Activated naive CD4-positive, alpha-beta T cell treated with anti-CD3 and anti-CD28 coated beads for 36 hours (primary cell): ENCODE measurements at regions not wholly inside any gene's neighbourhood (a gene's known extent, or its start where the extent isn't known, plus 50 kb on each side); places are given as distances from the start of the nearest gene placed in this dataset.
"Not testable (repeated sequence)": the region's sequence is repeated elsewhere in the genome, so short reads cannot be mapped to it uniquely, and the experiment has no call there.

Source experiments
- CTCF ChIA-PET: fragments of 350-600 bp; sonication (Branson Sonifier 250); formaldehyde crosslinking; loops from one replicate; lab custom pipeline; 2021; ENCODE audit warnings: antibody characterized with exemption; lab: Charles Lee
- DNase-seq: peaks from one replicate; pipeline ENCODE4 v3.0.0-alpha.2; 2020
- H3K27ac Mint-ChIP-seq: one replicate; pipeline ENCODE4 v1.8.0; 2021; ENCODE audit warnings: mild to moderate bottlenecking, mixed read lengths
- H3K27me3 Mint-ChIP-seq: one replicate; pipeline ENCODE4 v1.8.0; 2021; ENCODE audit warnings: low read depth, mixed read lengths
- H3K36me3 Mint-ChIP-seq: one replicate; pipeline ENCODE4 v1.8.0; 2021; ENCODE audit warnings: low read depth, mixed read lengths
- H3K4me1 Mint-ChIP-seq: one replicate; pipeline ENCODE4 v1.8.0; 2021; ENCODE audit warnings: low read depth, mixed read lengths
- H3K4me3 Mint-ChIP-seq: one replicate; pipeline ENCODE4 v1.8.0; 2021; ENCODE audit warnings: mild to moderate bottlenecking, moderate library complexity, mixed read lengths
- H3K9me3 Mint-ChIP-seq: one replicate; pipeline ENCODE4 v1.8.0; 2021; ENCODE audit warnings: mixed read lengths
- intact Hi-C: fragments of 100-400 bp; cut with micrococcal nuclease; formaldehyde crosslinking; loops from one replicate; pipeline ENCODE4 v1.15.1; 2023

DNA sequence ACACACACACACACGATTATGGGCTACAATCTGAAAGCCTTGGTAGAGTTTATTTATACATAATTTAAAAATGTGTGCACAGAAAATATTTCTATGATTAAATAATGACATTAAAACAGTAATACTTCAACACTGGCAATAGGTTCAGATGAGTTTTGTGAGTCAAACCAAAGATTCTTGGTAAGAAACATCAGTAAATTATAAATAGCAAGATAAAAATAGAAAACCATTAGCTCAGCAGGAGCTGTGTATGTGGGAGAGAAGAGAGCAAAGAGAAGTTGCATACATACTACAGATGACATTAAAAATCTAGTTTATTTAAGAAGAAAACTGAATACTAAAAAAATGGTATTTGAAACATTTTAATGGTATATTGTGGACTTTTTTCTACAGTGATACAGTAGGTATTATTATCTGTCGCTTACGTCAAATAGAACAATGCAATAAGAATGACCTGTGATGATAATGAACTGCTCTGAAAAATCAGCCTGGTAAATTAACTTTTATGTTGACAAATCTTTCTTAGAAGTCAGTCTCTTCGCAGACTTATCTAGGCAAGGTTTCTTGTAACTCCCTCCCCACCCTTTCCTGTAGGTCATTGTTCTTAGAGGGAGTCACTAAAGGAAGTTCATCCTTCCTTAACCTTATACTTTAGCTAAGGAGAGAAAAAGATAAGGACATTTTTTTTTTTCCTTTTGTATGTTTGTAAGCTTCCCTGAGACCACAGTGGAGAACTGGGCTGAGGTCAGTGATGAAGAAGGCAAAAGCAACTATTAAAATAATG lies 149.3 kb downstream of the GJA1 start:
- intact Hi-C loops, result no loop called here
- Mint-ChIP-seq H3K27ac (no peak overlapping the region), H3K4me1 (peaks cover 5% of the 10 kb centered on the region), H3K4me3 (no peak overlapping the region), H3K36me3 (no peaks in the 10 kb centered on the region), H3K27me3 (no peaks in the 10 kb centered on the region), H3K9me3 (no peaks in the 10 kb centered on the region)
- CTCF ChIA-PET, result no interaction called here
- no peak for DNase-seq

DNA sequence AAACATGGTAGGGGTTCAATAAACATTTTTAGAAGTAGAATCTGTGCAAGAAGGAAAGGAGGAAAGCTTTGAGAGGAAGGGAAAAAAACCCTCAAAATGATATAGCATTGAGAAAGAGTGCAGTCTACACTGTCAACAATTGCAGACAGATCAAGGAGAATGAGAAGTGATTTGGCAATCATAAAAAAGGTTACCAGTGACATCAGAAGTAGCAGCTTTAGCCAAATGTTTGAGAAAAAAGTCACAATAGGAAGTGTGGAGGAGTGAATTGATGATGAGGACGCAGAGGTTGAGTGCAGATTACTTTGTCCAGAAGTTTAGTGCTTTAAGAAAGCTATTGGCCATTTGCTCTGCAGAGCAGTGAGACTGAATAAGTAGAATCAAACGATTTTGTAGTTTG lies 155.0 kb downstream of the GJA1 start:
- CTCF ChIA-PET, result no interaction called here
- H3K4me3 Mint-ChIP-seq, result no peak overlapping the region
- no peak for DNase-seq
- no peaks in the 10 kb centered on the region for H3K36me3 Mint-ChIP-seq
- H3K4me1 Mint-ChIP-seq, result no peaks in the 10 kb centered on the region
- no peak overlapping the region for H3K27ac Mint-ChIP-seq
- H3K27me3 Mint-ChIP-seq, result no peaks in the 10 kb centered on the region
- no peaks in the 10 kb centered on the region for H3K9me3 Mint-ChIP-seq
- intact Hi-C loops, result loop anchor here (10.0 kb wide), 1 partner anchor 254 kb away; no protein-coding TSS in a partner anchor

DNA sequence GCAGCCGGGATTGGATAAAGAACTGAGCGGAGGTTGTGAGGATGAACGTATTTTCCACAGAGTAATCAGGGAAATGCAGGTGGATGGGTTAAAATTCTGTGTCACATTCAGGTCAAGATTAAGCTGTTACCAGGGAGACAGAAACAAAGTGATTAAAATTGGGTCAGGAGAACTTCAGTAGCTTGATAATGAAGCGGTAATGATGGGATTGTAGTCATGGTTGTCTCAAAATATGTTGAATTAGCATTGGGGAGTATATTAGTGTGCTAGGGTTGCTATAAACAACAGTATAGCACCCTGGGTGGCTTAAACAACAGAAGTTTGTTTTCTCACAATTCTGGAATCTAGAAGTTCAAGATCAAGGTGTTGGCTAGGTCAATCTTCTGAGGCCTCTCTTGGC lies 155.5 kb downstream of the GJA1 start:
- no peaks in the 10 kb centered on the region for H3K27me3 Mint-ChIP-seq
- H3K27ac Mint-ChIP-seq, result no peak overlapping the region
- DNase-seq, result no peak
- CTCF ChIA-PET, result interaction anchor here (0.6 kb wide), 1 partner anchor 39 kb away, joined by 3 read pairs; no protein-coding TSS in a partner anchor
- H3K9me3 Mint-ChIP-seq, result no peaks in the 10 kb centered on the region
- H3K36me3 Mint-ChIP-seq, result no peaks in the 10 kb centered on the region
- no peak overlapping the region for H3K4me3 Mint-ChIP-seq
- intact Hi-C loops, result loop anchor here (10.0 kb wide), 1 partner anchor 254 kb away; no protein-coding TSS in a partner anchor
- H3K4me1 Mint-ChIP-seq, result no peaks in the 10 kb centered on the region

DNA sequence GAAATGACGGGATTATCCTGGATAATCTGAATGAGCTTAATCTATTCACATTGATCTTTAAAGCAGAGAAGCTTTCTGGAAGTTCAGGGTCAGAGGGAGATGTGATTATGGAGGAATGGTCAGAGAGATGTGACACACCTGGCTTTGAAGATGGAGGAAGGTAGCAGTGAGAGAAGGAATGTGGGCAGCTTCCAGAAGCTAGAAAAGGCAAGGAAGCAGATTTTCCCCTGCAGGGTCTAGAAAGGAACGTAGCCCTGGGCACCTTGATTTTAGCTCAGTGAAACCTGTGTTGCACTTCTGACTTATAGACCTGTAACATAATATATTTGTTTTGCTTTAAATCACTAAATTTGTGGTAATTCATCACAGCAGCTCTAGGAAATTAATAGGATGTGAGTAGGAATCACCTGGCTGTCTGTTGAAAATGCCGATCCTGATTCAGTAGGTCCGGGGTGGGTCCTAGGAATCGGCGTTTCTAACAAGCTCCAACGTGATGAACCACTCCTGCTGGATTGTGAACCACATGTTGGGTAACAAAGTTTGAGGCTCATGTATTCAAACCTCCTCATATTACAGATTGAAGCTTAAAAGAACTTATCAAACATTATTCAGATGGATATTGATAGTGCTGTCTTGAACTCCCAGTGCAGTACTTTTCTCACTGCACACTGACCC lies 157.0 kb downstream of the GJA1 start:
- intact Hi-C loops, result loop anchor here (10.0 kb wide), 1 partner anchor 252 kb away; no protein-coding TSS in a partner anchor
- no peak overlapping the region for H3K4me3 Mint-ChIP-seq
- CTCF ChIA-PET, result no interaction called here

DNA sequence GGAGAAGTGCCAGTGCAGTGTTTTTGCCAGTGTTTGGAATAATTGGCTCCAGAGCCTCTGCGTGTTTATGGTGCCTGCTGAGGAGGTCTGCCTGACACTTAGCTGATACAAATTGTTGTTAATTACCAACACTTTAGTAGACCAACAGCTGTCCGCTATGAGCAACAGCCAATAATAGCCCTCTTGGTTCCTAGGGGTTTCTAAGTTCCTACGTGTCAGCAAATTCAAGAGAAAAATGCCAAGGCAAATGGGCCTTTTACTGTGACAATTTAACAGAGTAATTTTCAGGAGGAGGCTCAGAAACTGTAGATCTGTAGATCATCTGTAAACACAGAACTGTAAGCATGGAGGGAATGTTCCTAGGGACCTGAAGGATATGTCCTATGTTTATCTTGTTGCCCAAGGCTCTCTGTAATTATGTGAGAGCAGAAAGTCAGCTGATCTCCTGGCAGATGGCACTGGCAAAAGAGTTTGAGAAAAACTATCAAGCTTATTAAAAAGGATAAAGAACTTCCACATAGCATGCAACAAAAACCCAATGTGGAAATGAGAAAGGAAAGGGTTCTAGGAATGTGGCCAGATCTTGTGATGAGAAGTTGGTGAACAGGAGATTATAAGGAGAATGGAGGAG lies 157.7 kb downstream of the GJA1 start:
- no peak for DNase-seq
- CTCF ChIA-PET, result interaction anchor here (0.7 kb wide), 1 partner anchor 927 kb away, joined by 3 read pairs; no protein-coding TSS in a partner anchor
- no peaks in the 10 kb centered on the region for H3K27me3 Mint-ChIP-seq
- H3K9me3 Mint-ChIP-seq, result no peaks in the 10 kb centered on the region
- intact Hi-C loops, result loop anchor here (10.0 kb wide), 1 partner anchor 252 kb away; no protein-coding TSS in a partner anchor
- no peaks in the 10 kb centered on the region for H3K4me1 Mint-ChIP-seq
- no peaks in the 10 kb centered on the region for H3K36me3 Mint-ChIP-seq
- no peak overlapping the region for H3K27ac Mint-ChIP-seq
- no peak overlapping the region for H3K4me3 Mint-ChIP-seq

More for the DNA sequence above, 157.0 kb downstream of the GJA1 start:
- no peak for DNase-seq
- Mint-ChIP-seq H3K27me3 (no peaks in the 10 kb centered on the region), H3K4me1 (no peaks in the 10 kb centered on the region), H3K36me3 (no peaks in the 10 kb centered on the region), H3K9me3 (no peaks in the 10 kb centered on the region), H3K27ac (no peak overlapping the region)

DNA sequence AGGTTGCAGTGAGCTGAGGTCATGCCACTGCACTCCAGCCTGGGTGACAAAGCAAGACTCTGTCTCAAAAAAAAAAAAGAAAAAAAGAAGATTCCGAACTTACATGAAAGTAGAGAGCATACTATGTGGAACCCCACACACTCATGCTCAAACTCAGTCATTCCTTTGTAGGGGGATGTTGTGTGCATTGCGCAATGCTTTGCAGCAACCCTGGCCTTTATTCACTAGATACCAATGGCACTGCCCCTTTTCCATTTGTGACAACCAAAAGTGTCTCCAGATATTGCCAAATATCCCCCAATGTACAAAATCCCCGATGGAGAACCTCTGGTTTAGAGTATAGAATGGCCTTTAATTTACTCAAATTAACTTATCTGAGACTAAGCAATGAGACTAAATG lies 158.6 kb downstream of the GJA1 start:
- CTCF ChIA-PET, result interaction anchor here (0.7 kb wide), 1 partner anchor 928 kb away, joined by 3 read pairs; no protein-coding TSS in a partner anchor
- H3K4me1 Mint-ChIP-seq, result no peaks in the 10 kb centered on the region
- no peak for DNase-seq
- no peak overlapping the region for H3K27ac Mint-ChIP-seq
- no peaks in the 10 kb centered on the region for H3K36me3 Mint-ChIP-seq
- no peak overlapping the region for H3K4me3 Mint-ChIP-seq
- no peaks in the 10 kb centered on the region for H3K9me3 Mint-ChIP-seq
- H3K27me3 Mint-ChIP-seq, result no peaks in the 10 kb centered on the region
- intact Hi-C loops, result loop anchor here (10.0 kb wide), 1 partner anchor 251 kb away; no protein-coding TSS in a partner anchor

DNA sequence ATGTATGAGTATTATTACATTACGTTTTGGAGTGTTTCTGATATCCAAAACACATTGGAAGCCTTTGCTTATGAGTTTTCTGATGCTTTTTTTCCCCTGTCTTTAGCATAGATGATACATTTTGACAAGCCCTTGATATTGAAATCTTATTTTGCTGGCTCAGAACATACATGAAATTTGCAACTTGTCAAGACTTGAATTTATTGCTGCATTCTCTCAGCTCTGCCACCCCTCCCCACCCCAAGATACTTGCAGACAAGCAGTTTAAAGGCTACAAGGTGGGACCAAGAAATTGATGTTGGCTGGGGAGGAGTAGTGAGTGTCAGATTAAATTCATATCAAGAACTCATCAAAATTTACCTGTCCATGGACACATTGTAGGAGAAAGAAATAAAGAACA lies 160.2 kb downstream of the GJA1 start:
- CTCF ChIA-PET, result no interaction called here
- Mint-ChIP-seq H3K36me3 (no peaks in the 10 kb centered on the region), H3K9me3 (no peaks in the 10 kb centered on the region), H3K4me3 (no peak overlapping the region), H3K27me3 (no peaks in the 10 kb centered on the region), H3K27ac (no peak overlapping the region), H3K4me1 (no peaks in the 10 kb centered on the region)
- no peak for DNase-seq
- intact Hi-C loops, result loop anchor here (10.0 kb wide), 1 partner anchor 249 kb away; no protein-coding TSS in a partner anchor

DNA sequence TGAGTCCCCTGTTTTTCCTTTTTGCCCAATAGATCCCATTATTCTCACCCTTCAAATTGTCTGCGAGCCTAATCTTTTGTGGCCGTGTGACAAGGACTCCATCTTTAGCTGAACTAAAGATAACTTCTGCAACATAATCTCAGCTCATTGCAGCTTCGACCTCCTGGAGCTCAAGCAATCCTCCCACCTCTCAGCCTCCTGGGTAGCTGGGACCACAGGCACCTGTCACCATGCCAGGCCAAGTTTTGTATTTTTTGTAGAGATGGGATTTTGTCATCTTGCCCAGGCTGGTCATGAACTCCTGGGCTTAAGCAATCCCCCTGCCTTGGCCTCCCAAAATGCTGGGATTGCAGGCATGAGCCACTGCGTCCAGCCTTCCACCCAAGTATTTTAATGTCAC lies 161.0 kb downstream of the GJA1 start:
- Mint-ChIP-seq H3K4me1 (no peaks in the 10 kb centered on the region), H3K27me3 (no peaks in the 10 kb centered on the region), H3K4me3 (no peak overlapping the region), H3K36me3 (no peaks in the 10 kb centered on the region), H3K27ac (no peak overlapping the region), H3K9me3 (no peaks in the 10 kb centered on the region)
- CTCF ChIA-PET, result no interaction called here
- intact Hi-C loops, result loop anchor here (10.0 kb wide), 1 partner anchor 248 kb away; no protein-coding TSS in a partner anchor
- no peak for DNase-seq

DNA sequence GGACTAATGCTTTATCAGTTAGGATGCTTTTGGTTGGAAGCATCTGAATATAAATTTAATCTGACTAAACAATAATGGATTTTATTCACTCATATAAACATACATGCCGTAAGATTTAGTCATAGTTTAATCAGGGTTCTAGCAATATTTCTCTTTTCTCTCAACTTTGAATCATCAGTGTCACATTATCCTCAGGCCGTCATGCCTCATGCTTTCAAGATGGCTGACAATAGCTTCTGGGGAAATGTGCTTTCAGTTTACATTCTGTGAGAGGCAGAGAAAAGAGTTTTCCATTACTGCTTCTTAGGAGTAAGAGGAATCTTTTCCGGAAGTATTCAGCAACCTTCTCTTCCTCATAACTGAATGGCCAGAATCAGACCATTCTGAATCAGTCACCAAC lies 162.2 kb downstream of the GJA1 start:
- Mint-ChIP-seq H3K4me1 (no peaks in the 10 kb centered on the region), H3K9me3 (no peaks in the 10 kb centered on the region), H3K27me3 (no peaks in the 10 kb centered on the region), H3K4me3 (no peak overlapping the region), H3K27ac (no peak overlapping the region), H3K36me3 (no peaks in the 10 kb centered on the region)
- intact Hi-C loops, result loop anchor here (10.0 kb wide), 1 partner anchor 247 kb away; no protein-coding TSS in a partner anchor
- DNase-seq, result no peak
- CTCF ChIA-PET, result no interaction called here

DNA sequence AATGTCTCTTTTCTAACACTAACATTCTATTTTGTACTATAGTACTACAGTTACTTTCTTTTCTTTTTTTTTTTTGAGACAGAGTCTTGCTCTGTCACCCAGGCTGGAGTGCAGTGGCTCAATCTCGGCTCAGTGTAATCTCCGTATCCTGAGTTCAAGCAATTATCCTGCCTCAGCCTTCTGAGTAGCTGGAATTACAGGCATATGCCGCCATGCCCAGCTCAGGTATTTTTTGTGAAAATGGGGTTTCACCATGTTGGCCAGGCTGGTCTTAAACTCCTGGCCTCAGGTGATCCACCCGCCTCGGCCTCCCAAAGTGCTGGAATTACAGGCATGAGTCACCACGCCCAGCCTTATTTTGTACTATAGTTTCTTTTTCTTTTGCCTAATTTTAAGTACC lies 163.9 kb downstream of the GJA1 start:
- DNase-seq, H3K27me3 Mint-ChIP-seq, H3K36me3 Mint-ChIP-seq, H3K9me3 Mint-ChIP-seq, H3K27ac Mint-ChIP-seq, CTCF ChIA-PET, H3K4me1 Mint-ChIP-seq, H3K4me3 Mint-ChIP-seq: not testable (repeated sequence)
- intact Hi-C loops, result loop anchor here (10.0 kb wide), 1 partner anchor 245 kb away; no protein-coding TSS in a partner anchor

DNA sequence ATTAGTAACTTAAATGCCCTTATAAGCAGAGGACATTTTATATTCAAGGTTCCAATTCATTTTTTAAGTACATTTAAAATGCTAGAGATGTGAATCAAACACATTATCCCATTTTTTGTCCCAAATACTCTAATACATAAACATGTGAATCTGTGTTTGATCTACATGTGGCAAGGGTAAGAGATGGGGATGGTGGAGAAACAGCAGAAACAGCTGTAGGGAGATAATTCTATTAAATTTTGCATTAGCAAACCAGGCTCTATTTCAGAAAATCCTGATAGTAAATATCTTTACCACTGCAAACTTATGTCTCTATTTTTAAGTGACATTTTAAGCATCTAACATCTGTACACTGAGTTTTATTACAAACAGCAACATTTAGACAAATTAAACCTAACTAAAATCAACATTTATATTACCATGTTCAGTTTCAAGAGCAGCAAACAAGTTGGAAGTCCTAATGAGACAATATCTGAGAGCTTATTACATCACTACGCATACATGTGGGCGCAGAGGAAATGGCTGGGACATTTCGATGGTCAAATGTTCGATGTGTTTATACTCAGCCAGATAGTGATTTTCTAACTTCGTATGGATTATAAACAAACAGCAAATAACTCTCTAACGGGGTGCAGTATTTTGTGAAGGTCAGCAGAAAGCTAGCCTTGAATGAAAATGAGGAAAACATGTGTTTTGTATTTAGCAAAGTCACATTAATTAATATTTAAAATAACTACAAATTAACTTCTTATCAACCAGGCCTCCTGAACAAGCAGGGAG lies 165.1 kb downstream of the GJA1 start:
- Mint-ChIP-seq H3K27ac (no peak overlapping the region), H3K4me3 (no peak overlapping the region), H3K27me3 (no peaks in the 10 kb centered on the region), H3K4me1 (no peaks in the 10 kb centered on the region), H3K9me3 (no peaks in the 10 kb centered on the region), H3K36me3 (no peaks in the 10 kb centered on the region)
- CTCF ChIA-PET, result interaction anchor here (0.5 kb wide), 1 partner anchor 252 kb away, joined by 3 read pairs; no protein-coding TSS in a partner anchor
- no peak for DNase-seq
- intact Hi-C loops, result no loop called here
